HCT116 (cell line): ENCODE measurements at regions not wholly inside any gene's neighbourhood (a gene's known extent, or its start where the extent isn't known, plus 50 kb on each side); places are given as distances from the start of the nearest gene placed in this dataset.

Experiments used
- ATAC-seq: fragments of 200-7000 bp; cut with Tn5 transposase; 2 replicates; pipeline ENCODE4 v1.9.1; 2020; ENCODE audit warnings: mild to moderate bottlenecking, moderate library complexity
- BruUV-seq: library from RNA; stranded (reverse); fragments of 400-500 nt; replicated peaks from 2 replicates; lab custom pipeline; 2021; lab: Mats Ljungman, UMichigan
- CTCF ChIA-PET: fragments of 300-600 bp; sonication (Branson Sonifier 250); formaldehyde crosslinking; loops from one replicate; lab custom pipeline; 2021; ENCODE audit warnings: antibody characterized with exemption; lab: Charles Lee
- POLR2A ChIA-PET: fragments of 300-600, 350-600 bp; sonication (Branson Sonifier 250); formaldehyde crosslinking; loops from one replicate; lab custom pipeline; 2021; ENCODE audit warnings: antibody characterized with exemption; lab: Charles Lee
- RAD21 ChIA-PET, 2 experiments: fragments of 300-600 bp; sonication (Branson Sonifier 250); formaldehyde crosslinking; loops; one replicate each; lab custom pipeline; 2023; ENCODE audit warnings: low total read pairs in 2 of 2; ENCODE audit not compliant: uncharacterized antibody in 2 of 2, unreplicated experiment in 2 of 2, low non-redundant PET in 1 of 2; lab: Charles Lee
- DNase-seq: peaks from one replicate; pipeline ENCODE4 v3.0.0-alpha.2; 2010; ENCODE audit warnings: low read depth, low spot score
- H2AFZ ChIP-seq: fragments of 200-600 bp; shearing (Covaris generic), sonication (generic); 2 replicates; pipeline ENCODE4 v1.6.1; 2017; ENCODE audit warnings: low read depth, mixed run types, mixed read lengths, antibody characterized with exemption, low read length; ENCODE audit not compliant: poor library complexity, severe bottlenecking
- H3K27ac ChIP-seq: 2 replicates; pipeline ENCODE4 v1.5.1; 2012; ENCODE audit warnings: low read depth, low read length
- H3K27me3 ChIP-seq: fragments of 200-600 bp; sonication (generic); 2 replicates; pipeline ENCODE4 v1.6.1; 2016; ENCODE audit warnings: mixed run types, low read length, mixed read lengths; ENCODE audit not compliant: insufficient read depth
- H3K36me3 ChIP-seq, 2 experiments: fragments of 200-500 bp in 1 of 2; fragments of 200-600 bp in 1 of 2; sonication (Bioruptor generic) in 1 of 2; sonication (generic) in 1 of 2; 2 replicates each; pipeline versions ENCODE4 v1.5.1 to v1.6.1; 2014 to 2016; ENCODE audit warnings: low read length in 2 of 2, inconsistent platforms in 1 of 2, mixed read lengths in 1 of 2, mixed run types in 1 of 2; ENCODE audit not compliant: insufficient read depth in 2 of 2, control insufficient read depth in 1 of 2
- H3K4me1 ChIP-seq, 2 experiments: fragments of 200-600 bp in 1 of 2; sonication (generic) in 1 of 2; 2 replicates each; pipeline versions ENCODE4 v1.5.1 to v1.6.1; 2012 to 2017; ENCODE audit warnings: low read length in 2 of 2, inconsistent platforms in 1 of 2, mild to moderate bottlenecking in 1 of 2, mixed read lengths in 1 of 2, mixed run types in 1 of 2, moderate library complexity in 1 of 2; ENCODE audit not compliant: insufficient read depth in 2 of 2, control insufficient read depth in 1 of 2
- H3K4me2 ChIP-seq: fragments of 200-600 bp; sonication (generic); 2 replicates; pipeline ENCODE4 v1.6.1; 2017; ENCODE audit warnings: mixed run types, low read length, mixed read lengths
- H3K4me3 ChIP-seq, 2 experiments: fragments of 200-600 bp in 1 of 2; sonication (generic) in 1 of 2; replicated peaks in 1 of 2; 2 replicates each; pipeline ENCODE4 v1.5.1; 2011 to 2016; ENCODE audit warnings: low read length in 2 of 2, control low read depth in 1 of 2, low read depth in 1 of 2, mild to moderate bottlenecking in 1 of 2, mixed read lengths in 1 of 2, mixed run types in 1 of 2
- H3K79me2 ChIP-seq: fragments of 200-600 bp; sonication (generic); 2 replicates; pipeline ENCODE4 v1.6.1; 2017; ENCODE audit warnings: mild to moderate bottlenecking, mixed run types, low read length, moderate library complexity, mixed read lengths; ENCODE audit not compliant: insufficient read depth
- H3K9ac ChIP-seq: fragments of 200-600 bp; sonication (generic); 2 replicates; pipeline ENCODE4 v1.6.1; 2016; ENCODE audit warnings: low read length, mixed read lengths
- H3K9me2 ChIP-seq: fragments of 200-600 bp; sonication (generic), shearing (Covaris generic); 2 replicates; pipeline ENCODE4 v1.6.1; 2017; ENCODE audit warnings: mixed run types, mild to moderate bottlenecking, moderate library complexity; ENCODE audit not compliant: insufficient read depth
- H3K9me3 ChIP-seq, 2 experiments: fragments of 200-500 bp in 1 of 2; fragments of 200-600 bp in 1 of 2; sonication (Bioruptor generic) in 1 of 2; sonication (generic) in 1 of 2; 2 replicates each; pipeline ENCODE4 v1.6.1; 2014 to 2017; ENCODE audit warnings: low read length in 2 of 2, mixed read lengths in 2 of 2, inconsistent platforms in 1 of 2, low read depth in 1 of 2, mild to moderate bottlenecking in 1 of 2, mixed run types in 1 of 2, moderate library complexity in 1 of 2; ENCODE audit not compliant: control insufficient read depth in 1 of 2, insufficient read depth in 1 of 2
- H4K20me1 ChIP-seq: fragments of 200-600 bp; sonication (generic), shearing (Covaris generic); 2 replicates; pipeline ENCODE4 v1.6.1; 2017; ENCODE audit warnings: mixed run types, mild to moderate bottlenecking, moderate library complexity; ENCODE audit not compliant: insufficient read depth
- ATF3 ChIP-seq: IDR thresholded peaks from 2 replicates; pipeline ENCODE4 v1.6.1; 2012
- CBX3 ChIP-seq: IDR thresholded peaks from 2 replicates; pipeline ENCODE4 v1.6.1; 2012; ENCODE audit warnings: low read depth
- ELF1 ChIP-seq: IDR thresholded peaks from 2 replicates; pipeline ENCODE4 v1.6.1; 2012; ENCODE audit warnings: low read depth, borderline replicate concordance
- EZH2 ChIP-seq: fragments of 200-600 bp; sonication (generic); IDR thresholded peaks from 2 replicates; pipeline ENCODE4 v1.6.1; 2017; ENCODE audit warnings: antibody characterized with exemption, mixed run types
- FOSL1 ChIP-seq: IDR thresholded peaks from 2 replicates; pipeline ENCODE4 v1.6.1; 2012; ENCODE audit warnings: low read depth
- JUND ChIP-seq: IDR thresholded peaks from 2 replicates; pipeline ENCODE4 v1.6.1; 2012
- POLR2A ChIP-seq: IDR thresholded peaks from 2 replicates; pipeline ENCODE4 v1.7.0; 2011; ENCODE audit warnings: borderline replicate concordance; ENCODE audit not compliant: insufficient read depth, insufficient read length; ENCODE audit errors: extremely low read depth
- POLR2AphosphoS5 ChIP-seq: IDR thresholded peaks from 2 replicates; pipeline ENCODE4 v1.6.1; 2011; ENCODE audit warnings: mild to moderate bottlenecking, low read depth, low read length, moderate library complexity
- RAD21 ChIP-seq: IDR thresholded peaks from 2 replicates; pipeline ENCODE4 v1.6.1; 2012; ENCODE audit warnings: low read depth, mild to moderate bottlenecking
- SP1 ChIP-seq: IDR thresholded peaks from 2 replicates; pipeline ENCODE4 v1.6.1; 2012; ENCODE audit warnings: low read depth
- SRF ChIP-seq: IDR thresholded peaks from 2 replicates; pipeline ENCODE4 v1.6.1; 2012; ENCODE audit warnings: low read depth
- TCF7L2 ChIP-seq: IDR thresholded peaks from 2 replicates; pipeline ENCODE4 v1.7.0; 2011; ENCODE audit warnings: borderline replicate concordance, inconsistent platforms; ENCODE audit not compliant: insufficient read depth, insufficient read length; ENCODE audit errors: extremely low read depth
- YY1 ChIP-seq: IDR thresholded peaks from 2 replicates; pipeline ENCODE4 v1.6.1; 2011; ENCODE audit warnings: low read length, low read depth, moderate library complexity, mild to moderate bottlenecking; ENCODE audit not compliant: insufficient replicate concordance; ENCODE audit errors: extremely low read depth
- ZBTB33 ChIP-seq: IDR thresholded peaks from 2 replicates; pipeline ENCODE4 v1.6.1; 2011; ENCODE audit warnings: mild to moderate bottlenecking, low read length, moderate library complexity; ENCODE audit not compliant: insufficient replicate concordance; ENCODE audit errors: extremely low read depth
- intact Hi-C: fragments of 100-400 bp; cut with micrococcal nuclease; formaldehyde crosslinking; loops from 2 replicates; pipeline ENCODE4 v1.10.0; 2022

- intact Hi-C loops: no loop called here
Observed at GRCh38 chr3:137325170-137325569, 367.4 kb downstream of the IL20RB start.

More at GRCh38 chr3:137325170-137325569, 367.4 kb downstream of the IL20RB start:
- ATAC-seq (no peak), DNase-seq (no peak)
- Histone ChIP-seq H3K4me2 (no peak overlapping the region), H3K27me3 (no peaks in the 10 kb centered on the region; the same call in 1 of the 2 replicates), H3K36me3 (no peaks in the 10 kb centered on the region), H3K4me3 (no peak overlapping the region), H2AFZ (no peak overlapping the region), H3K9me2 (no peaks in the 10 kb centered on the region; the same call in 1 of the 2 replicates), H3K9me3 (no peaks in the 10 kb centered on the region), H3K4me1 (no peaks in the 10 kb centered on the region), H3K9ac (no peak overlapping the region), H4K20me1 (no peaks in the 10 kb centered on the region; the same call in 1 of the 2 replicates), H3K27ac (no peak overlapping the region), H3K79me2 (no peaks in the 10 kb centered on the region)
- CTCF ChIA-PET: no interaction called here
- RAD21 ChIA-PET: no interaction called here
- TF ChIP-seq EZH2: no peak
- no peak for TF ChIP-seq JUND
- no peak for TF ChIP-seq POLR2A
- no peak for TF ChIP-seq ZBTB33
- no peak for TF ChIP-seq SP1
- no peak for TF ChIP-seq YY1
- TF ChIP-seq CBX3: no peak
- no peak for TF ChIP-seq POLR2AphosphoS5
- TF ChIP-seq RAD21: no peak
- TF ChIP-seq FOSL1: no peak
- TF ChIP-seq ATF3: no peak
- no peak for TF ChIP-seq SRF
- no peak for TF ChIP-seq ELF1
- TF ChIP-seq TCF7L2: no peak
- no TSS peak for BruUV-seq
- POLR2A ChIA-PET: no interaction called here
